ENCODE measurements at regions not wholly inside any gene's neighbourhood (a gene's known extent, or its start where the extent isn't known, plus 50 kb on each side); places are given as distances from the start of the nearest gene placed in this dataset.

DNA sequence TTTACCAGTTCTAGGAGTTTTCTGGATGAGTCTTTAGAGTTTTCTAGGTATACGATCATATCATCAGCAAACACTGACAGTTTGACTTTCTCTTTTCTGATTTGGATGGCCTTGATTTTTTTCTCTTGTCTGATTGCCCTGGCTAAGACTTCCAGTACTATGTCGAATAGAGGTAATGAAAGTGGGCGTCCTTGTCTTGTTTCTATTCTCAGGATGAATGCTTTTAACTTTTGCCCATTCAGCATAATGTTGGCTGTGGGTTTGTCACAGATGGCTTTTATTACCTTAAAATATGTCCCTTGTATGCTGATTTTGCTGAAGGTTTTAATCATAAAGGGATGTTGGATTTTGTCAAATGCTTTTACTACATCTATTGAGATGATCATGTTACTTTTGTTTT lies 223.2 kb upstream of the COBL start:
- TF ChIP-seq NFIC (IDR thresholded peaks at IDR 0.05), result no peak
- TF ChIP-seq RAD21 (IDR thresholded peaks at IDR 0.05; ENCODE audit: low read depth), result no peak
- TF ChIP-seq ZBTB7A (IDR thresholded peaks at IDR 0.05; ENCODE audit: low read depth), result no peak
- TF ChIP-seq YY1 (IDR thresholded peaks at IDR 0.05; ENCODE audit: low read depth), result no peak

- TF ChIP-seq, protein P1, sequence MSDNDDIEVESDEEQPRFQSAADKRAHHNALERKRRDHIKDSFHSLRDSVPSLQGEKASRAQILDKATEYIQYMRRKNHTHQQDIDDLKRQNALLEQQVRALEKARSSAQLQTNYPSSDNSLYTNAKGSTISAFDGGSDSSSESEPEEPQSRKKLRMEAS (IDR thresholded peaks at IDR 0.05), result no peak
- TF ChIP-seq YY1 (IDR thresholded peaks at IDR 0.05; ENCODE audit: low read depth), result no peak
- TF ChIP-seq NFIC (IDR thresholded peaks at IDR 0.05), result no peak
- no peak for TF ChIP-seq TEAD4 (IDR thresholded peaks at IDR 0.05)
- TF ChIP-seq TAF1 (IDR thresholded peaks at IDR 0.05; ENCODE audit: low read depth), result no peak
- no peak for TF ChIP-seq TCF12 (IDR thresholded peaks at IDR 0.05; ENCODE audit: low read depth)
- TF ChIP-seq, protein P2, sequence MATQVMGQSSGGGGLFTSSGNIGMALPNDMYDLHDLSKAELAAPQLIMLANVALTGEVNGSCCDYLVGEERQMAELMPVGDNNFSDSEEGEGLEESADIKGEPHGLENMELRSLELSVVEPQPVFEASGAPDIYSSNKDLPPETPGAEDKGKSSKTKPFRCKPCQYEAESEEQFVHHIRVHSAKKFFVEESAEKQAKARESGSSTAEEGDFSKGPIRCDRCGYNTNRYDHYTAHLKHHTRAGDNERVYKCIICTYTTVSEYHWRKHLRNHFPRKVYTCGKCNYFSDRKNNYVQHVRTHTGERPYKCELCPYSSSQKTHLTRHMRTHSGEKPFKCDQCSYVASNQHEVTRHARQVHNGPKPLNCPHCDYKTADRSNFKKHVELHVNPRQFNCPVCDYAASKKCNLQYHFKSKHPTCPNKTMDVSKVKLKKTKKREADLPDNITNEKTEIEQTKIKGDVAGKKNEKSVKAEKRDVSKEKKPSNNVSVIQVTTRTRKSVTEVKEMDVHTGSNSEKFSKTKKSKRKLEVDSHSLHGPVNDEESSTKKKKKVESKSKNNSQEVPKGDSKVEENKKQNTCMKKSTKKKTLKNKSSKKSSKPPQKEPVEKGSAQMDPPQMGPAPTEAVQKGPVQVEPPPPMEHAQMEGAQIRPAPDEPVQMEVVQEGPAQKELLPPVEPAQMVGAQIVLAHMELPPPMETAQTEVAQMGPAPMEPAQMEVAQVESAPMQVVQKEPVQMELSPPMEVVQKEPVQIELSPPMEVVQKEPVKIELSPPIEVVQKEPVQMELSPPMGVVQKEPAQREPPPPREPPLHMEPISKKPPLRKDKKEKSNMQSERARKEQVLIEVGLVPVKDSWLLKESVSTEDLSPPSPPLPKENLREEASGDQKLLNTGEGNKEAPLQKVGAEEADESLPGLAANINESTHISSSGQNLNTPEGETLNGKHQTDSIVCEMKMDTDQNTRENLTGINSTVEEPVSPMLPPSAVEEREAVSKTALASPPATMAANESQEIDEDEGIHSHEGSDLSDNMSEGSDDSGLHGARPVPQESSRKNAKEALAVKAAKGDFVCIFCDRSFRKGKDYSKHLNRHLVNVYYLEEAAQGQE (IDR thresholded peaks at IDR 0.05; ENCODE audit: low read depth), result no peak
- TF ChIP-seq USF1 (IDR thresholded peaks at IDR 0.05), result no peak
- TF ChIP-seq ZBTB7A (IDR thresholded peaks at IDR 0.05; ENCODE audit: low read depth), result no peak
- no peak for TF ChIP-seq CREB1 (IDR thresholded peaks at IDR 0.05; ENCODE audit: low read depth)
Observed at GRCh38 chr7:51528172-51528571, 211.6 kb upstream of the COBL start.

- TF ChIP-seq EGR1 (IDR thresholded peaks at IDR 0.05), result no peak
- TF ChIP-seq RAD21 (IDR thresholded peaks at IDR 0.05; ENCODE audit: low read depth), result no peak
- no peak for TF ChIP-seq TEAD4 (IDR thresholded peaks at IDR 0.05)
- no peak for TF ChIP-seq FOXM1 (IDR thresholded peaks at IDR 0.05; ENCODE audit: borderline replicate concordance, low read depth)
- TF ChIP-seq ZBTB7A (IDR thresholded peaks at IDR 0.05; ENCODE audit: low read depth), result no peak
- no peak for TF ChIP-seq EP300 (IDR thresholded peaks at IDR 0.05; ENCODE audit: borderline replicate concordance)
- TF ChIP-seq, protein P2 (IDR thresholded peaks at IDR 0.05; ENCODE audit: low read depth), result no peak
- no peak for TF ChIP-seq NFIC (IDR thresholded peaks at IDR 0.05)
- no peak for TF ChIP-seq TCF12 (IDR thresholded peaks at IDR 0.05; ENCODE audit: low read depth)
- no peak for TF ChIP-seq USF1 (IDR thresholded peaks at IDR 0.05)
Observed at GRCh38 chr7:51521694-51522312, 205.2 kb upstream of the COBL start.

DNA sequence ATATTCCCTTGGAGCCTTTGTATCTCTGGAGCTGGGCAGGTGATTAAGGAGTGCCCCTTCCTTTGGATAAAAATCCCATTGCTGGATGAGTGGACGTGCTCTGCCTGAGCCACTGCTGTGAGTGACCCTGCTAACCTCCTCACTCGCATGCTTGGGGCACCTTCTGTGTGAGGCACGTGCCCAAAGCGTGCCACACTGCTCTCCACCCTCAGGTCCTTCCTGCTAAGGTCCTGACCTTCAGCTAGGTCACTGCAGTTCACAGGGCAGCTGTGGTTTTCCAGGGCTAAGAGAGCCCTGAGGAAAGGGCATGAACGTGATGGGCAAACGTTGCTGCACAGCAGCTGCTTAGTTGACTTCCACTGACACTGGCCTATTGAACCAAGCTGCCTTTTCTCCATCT lies 204.4 kb upstream of the COBL start:
- no peak for TF ChIP-seq RAD21 (IDR thresholded peaks at IDR 0.05; ENCODE audit: low read depth)
- TF ChIP-seq, protein P2 (IDR thresholded peaks at IDR 0.05; ENCODE audit: low read depth), result no peak
- TF ChIP-seq, protein P1 (IDR thresholded peaks at IDR 0.05), result no peak

GRCh38 chr7:51518646-51519045 lies 202.0 kb upstream of the COBL start:
- TF ChIP-seq USF1 (IDR thresholded peaks at IDR 0.05), result no peak
- no peak for TF ChIP-seq ZBTB7A (IDR thresholded peaks at IDR 0.05; ENCODE audit: low read depth)
- TF ChIP-seq RAD21 (IDR thresholded peaks at IDR 0.05; ENCODE audit: low read depth), result no peak
- no peak for TF ChIP-seq FOXM1 (IDR thresholded peaks at IDR 0.05; ENCODE audit: borderline replicate concordance, low read depth)
- no peak for TF ChIP-seq TEAD4 (IDR thresholded peaks at IDR 0.05)
- no peak for TF ChIP-seq YY1 (IDR thresholded peaks at IDR 0.05; ENCODE audit: low read depth)
- no peak for TF ChIP-seq CREB1 (IDR thresholded peaks at IDR 0.05; ENCODE audit: low read depth)
- TF ChIP-seq EP300 (IDR thresholded peaks at IDR 0.05; ENCODE audit: borderline replicate concordance), result no peak
- TF ChIP-seq, protein P2 (IDR thresholded peaks at IDR 0.05; ENCODE audit: low read depth), result no peak
- no peak for TF ChIP-seq NFIC (IDR thresholded peaks at IDR 0.05)
- no peak for TF ChIP-seq TAF1 (IDR thresholded peaks at IDR 0.05; ENCODE audit: low read depth)
- no peak for TF ChIP-seq EGR1 (IDR thresholded peaks at IDR 0.05)
- no peak for TF ChIP-seq CEBPB (IDR thresholded peaks at IDR 0.05)
- TF ChIP-seq, protein P1 (IDR thresholded peaks at IDR 0.05), result no peak
- no peak for TF ChIP-seq TCF12 (IDR thresholded peaks at IDR 0.05; ENCODE audit: low read depth)

Data from Ishikawa (cell line).